ENCODE measurements at regions not wholly inside any gene's neighbourhood (a gene's known extent, or its start where the extent isn't known, plus 50 kb on each side); places are given as distances from the start of the nearest gene placed in this dataset.

GRCh38 chr1:73044241-73045036 is 762.1 kb upstream of the NEGR1 start:
- TF ChIP-seq EZH2 (IDR thresholded peaks at IDR 0.05; ENCODE audit: borderline replicate concordance, low read depth, low read length, severe bottlenecking) (no peak), CTCF (IDR thresholded peaks at IDR 0.05; ENCODE audit: borderline replicate concordance, extremely low read depth, low read length, poor library complexity, severe bottlenecking) (no peak)
